GM21825 (cell line): ENCODE measurements at regions not wholly inside any gene's neighbourhood (a gene's known extent, or its start where the extent isn't known, plus 50 kb on each side); places are given as distances from the start of the nearest gene placed in this dataset.
"Not testable (repeated sequence)": the region's sequence is repeated elsewhere in the genome, so short reads cannot be mapped to it uniquely, and the experiment has no call there.

Experiments used
- ATAC-seq: cut with Tn5 transposase; IDR thresholded peaks from one replicate; pipeline ENCODE4 v1.9.1; 2021; ENCODE audit warnings: mild to moderate bottlenecking, moderate library complexity; ENCODE audit not compliant: unreplicated experiment

- ATAC-seq: not testable (repeated sequence)
Measured at GRCh38 chr10:46796351-46796750, 114.9 kb upstream of the PTPN20 start.

DNA sequence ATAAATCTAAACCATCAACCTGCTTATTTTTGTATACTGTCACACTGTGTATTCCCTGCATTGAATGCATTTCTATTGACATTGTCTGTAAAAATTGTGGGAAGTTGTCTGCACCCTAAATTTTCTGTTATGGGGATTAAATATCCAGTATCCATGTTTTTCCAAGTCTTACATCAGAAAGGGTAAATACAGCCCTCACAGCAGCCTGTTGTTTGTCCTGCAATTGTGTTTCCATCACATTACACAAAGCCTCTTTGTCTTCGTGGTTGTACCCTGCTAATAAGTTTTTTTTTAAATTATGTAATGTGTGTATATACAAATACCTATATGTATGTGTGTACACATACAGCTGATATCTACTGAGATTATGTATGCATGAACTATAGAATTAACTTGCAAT lies 109.2 kb upstream of the PTPN20 start:
- ATAC-seq: not testable (repeated sequence)

DNA sequence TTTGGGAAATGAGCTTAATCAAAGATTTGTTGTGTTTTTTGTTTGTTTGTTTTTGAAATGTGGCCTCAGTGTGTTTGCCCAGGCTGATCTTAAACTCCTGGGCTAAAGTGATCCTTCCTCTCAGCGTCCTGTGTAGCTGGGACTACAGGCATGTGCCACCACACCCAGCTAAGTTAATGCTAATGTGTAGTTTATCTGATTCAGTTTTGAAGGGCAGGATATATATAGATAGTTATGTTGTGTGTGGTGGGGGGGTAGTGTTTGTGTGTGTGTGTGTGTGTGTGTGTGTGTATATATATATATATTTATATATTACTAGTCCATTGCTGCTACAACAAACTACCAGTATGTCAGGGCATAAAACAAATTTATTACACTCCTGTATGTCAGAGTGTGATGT lies 108.1 kb upstream of the PTPN20 start:
- ATAC-seq: not testable (repeated sequence)

GRCh38 chr10:46810222-46810621 lies 101.0 kb upstream of the PTPN20 start:
- not testable (repeated sequence) for ATAC-seq

- ATAC-seq: not testable (repeated sequence)
Measured at GRCh38 chr10:46816126-46816525, 95.1 kb upstream of the PTPN20 start.

- not testable (repeated sequence) for ATAC-seq
Measured at GRCh38 chr10:46840393-46841050, 70.7 kb upstream of the PTPN20 start.

DNA sequence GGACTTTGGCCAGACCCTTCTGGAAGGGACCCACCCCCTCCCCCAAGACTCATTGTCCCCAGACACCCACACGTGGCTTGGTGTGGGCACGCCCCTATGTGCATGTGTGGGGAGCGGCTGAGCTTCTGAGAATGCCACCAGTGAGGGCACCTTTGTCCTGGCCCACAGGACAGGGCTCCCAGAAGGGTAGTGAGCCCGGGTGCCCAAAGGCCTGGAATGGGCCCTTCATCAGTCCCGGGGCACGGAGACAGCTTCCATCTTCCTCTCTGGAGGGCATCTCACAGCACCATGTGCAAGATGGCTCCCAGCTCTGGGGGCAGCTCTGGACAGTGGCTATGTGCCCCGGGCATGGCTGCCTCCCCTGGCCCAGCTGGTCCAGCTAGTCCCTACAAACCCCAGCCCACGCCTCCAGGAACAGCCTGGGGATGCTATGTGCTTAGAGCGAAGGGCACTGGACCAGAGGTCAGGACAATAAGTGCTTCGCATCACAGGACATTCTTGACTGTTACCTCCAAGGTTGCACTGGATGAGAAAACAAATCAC lies 70.1 kb upstream of the PTPN20 start:
- not testable (repeated sequence) for ATAC-seq

DNA sequence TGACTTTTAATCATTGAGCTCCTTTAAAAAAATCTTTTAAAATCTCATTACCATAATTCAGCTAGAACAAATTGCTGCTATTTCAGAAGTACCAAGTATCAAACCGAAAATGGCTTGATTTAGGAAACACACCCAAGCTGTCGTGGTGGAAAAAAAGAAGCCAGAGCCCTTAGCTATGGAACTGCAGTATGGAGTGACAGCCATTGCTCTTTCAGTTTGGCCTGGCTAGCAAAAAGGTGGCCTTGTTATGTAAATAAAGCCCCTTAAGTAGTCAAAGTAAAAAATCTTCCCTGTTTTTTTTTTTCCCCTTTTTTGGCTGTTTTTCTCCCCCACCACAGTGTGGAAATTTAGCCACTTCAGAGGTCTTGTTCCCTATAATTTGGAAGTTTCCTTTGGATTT lies 66.0 kb upstream of the PTPN20 start:
- ATAC-seq: not testable (repeated sequence)

DNA sequence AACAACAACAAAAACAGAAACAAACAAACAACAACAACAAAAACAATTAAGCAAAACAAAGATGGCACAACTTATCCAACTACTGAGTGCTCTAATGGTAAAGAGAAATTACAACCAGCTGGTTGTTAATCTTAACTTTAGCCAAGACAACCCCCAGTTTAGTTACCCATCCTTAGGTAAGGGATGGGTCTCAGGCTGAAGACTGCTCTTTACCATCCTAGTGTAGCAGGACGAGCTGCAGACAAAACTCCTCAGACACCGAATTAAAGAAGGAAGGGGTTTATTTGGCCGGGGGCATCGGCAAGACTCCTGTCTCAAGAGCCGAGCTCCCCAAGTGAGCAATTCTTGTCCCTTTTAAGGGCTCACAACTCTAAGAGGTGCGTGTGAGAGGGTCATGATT lies 65.6 kb upstream of the PTPN20 start:
- not testable (repeated sequence) for ATAC-seq

DNA sequence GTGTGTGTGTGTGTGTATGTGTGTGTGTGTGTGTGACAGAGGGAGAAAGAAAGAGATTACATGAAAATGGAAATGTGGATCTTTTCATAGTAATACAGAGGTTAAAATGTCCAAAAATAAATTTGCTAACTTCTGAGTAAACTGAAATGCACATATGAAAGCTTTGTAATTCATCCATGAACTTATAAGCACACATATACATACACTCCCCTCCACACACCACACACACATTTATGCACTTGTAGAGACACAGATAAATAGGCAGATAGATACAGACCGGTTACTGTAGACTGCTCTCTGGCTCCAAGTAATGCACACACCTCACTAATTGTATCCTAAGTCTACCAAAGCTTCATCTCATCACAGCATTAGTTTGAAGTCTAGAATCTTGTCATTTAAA lies 50.5 kb upstream of the PTPN20 start:
- not testable (repeated sequence) for ATAC-seq
